DOHH2 (cell line): ENCODE measurements at regions not wholly inside any gene's neighbourhood (a gene's known extent, or its start where the extent isn't known, plus 50 kb on each side); places are given as distances from the start of the nearest gene placed in this dataset.

ENCODE experiments used
- CTCF ChIP-seq: fragments of 200-600 bp; sonication (generic); IDR thresholded peaks from one replicate; pipeline ENCODE4 v1.5.1; 2014; ENCODE audit warnings: antibody characterized with exemption, mild to moderate bottlenecking, low read depth, low read length; ENCODE audit not compliant: poor library complexity, severe bottlenecking
- EZH2phosphoT487 ChIP-seq: fragments of 200-600 bp; sonication (generic); IDR thresholded peaks from 2 replicates; pipeline ENCODE4 v1.6.1; 2017; ENCODE audit warnings: borderline replicate concordance, mild to moderate bottlenecking, antibody characterized with exemption, low read length, moderate library complexity, mixed read lengths

- TF ChIP-seq EZH2phosphoT487 (no peak), CTCF (no peak)
Observed at GRCh38 chr2:150171065-150171548, 316.4 kb downstream of the RND3 start.
